CD4-positive, alpha-beta T cell (primary cell): ENCODE measurements at regions not wholly inside any gene's neighbourhood (a gene's known extent, or its start where the extent isn't known, plus 50 kb on each side); places are given as distances from the start of the nearest gene placed in this dataset.

Experiments used
- ATAC-seq: fragments of 200-7000 bp; cut with Tn5 transposase; one replicate; pipeline ENCODE4 v1.10.0; 2022; ENCODE audit warnings: mild to moderate bottlenecking; ENCODE audit not compliant: poor library complexity
- CTCF ChIA-PET: fragments of 350-600 bp; sonication (Branson Sonifier 250); formaldehyde crosslinking; loops from one replicate; lab custom pipeline; 2021; ENCODE audit warnings: antibody characterized with exemption, inconsistent platforms; lab: Charles Lee
- POLR2A ChIA-PET: fragments of 350-600 bp; sonication (Branson Sonifier 250); formaldehyde crosslinking; loops from one replicate; lab custom pipeline; 2021; ENCODE audit warnings: antibody characterized with exemption, inconsistent platforms; lab: Charles Lee
- DNase-seq, 14 experiments: peaks; one replicate each; pipeline ENCODE4 v3.0.0-alpha.2; 2013 to 2020; ENCODE audit warnings: mixed read lengths in 2 of 14
- H3K27ac ChIP-seq, 2 donors: one replicate each; pipeline versions ENCODE4 v1.5.1 to v1.7.0; 2013; ENCODE audit warnings: low read length in 2 of 2, low read depth in 1 of 2, mild to moderate bottlenecking in 1 of 2
- H3K27me3 ChIP-seq, 2 experiments: 1 replicate in 1 of 2; 2 replicates in 1 of 2; pipeline versions ENCODE4 v1.6.1 to v1.7.0; 2013; ENCODE audit warnings: low read length in 2 of 2, control low read depth in 1 of 2, mild to moderate bottlenecking in 1 of 2, moderate library complexity in 1 of 2; ENCODE audit not compliant: insufficient read depth in 2 of 2, control insufficient read depth in 1 of 2
- H3K36me3 ChIP-seq: one replicate; pipeline ENCODE4 v1.6.1; 2013; ENCODE audit warnings: low read length, control low read depth; ENCODE audit not compliant: insufficient read depth
- H3K4me1 ChIP-seq: one replicate; pipeline ENCODE4 v1.6.1; 2013; ENCODE audit warnings: low read length, control low read depth; ENCODE audit not compliant: insufficient read depth
- H3K4me3 ChIP-seq: one replicate; pipeline ENCODE4 v1.5.1; 2013; ENCODE audit warnings: mild to moderate bottlenecking, low read length, moderate library complexity
- H3K9me3 ChIP-seq, 2 experiments: 1 replicate in 1 of 2; 2 replicates in 1 of 2; pipeline versions ENCODE4 v1.6.1 to v1.7.0; 2013; ENCODE audit warnings: low read length in 2 of 2, mild to moderate bottlenecking in 2 of 2, control low read depth in 1 of 2, moderate library complexity in 1 of 2; ENCODE audit not compliant: control insufficient read depth in 1 of 2, insufficient read depth in 1 of 2
- H3K27ac Mint-ChIP-seq: one replicate; pipeline ENCODE4 v1.8.0; 2020; ENCODE audit warnings: mixed read lengths
- H3K27me3 Mint-ChIP-seq: one replicate; pipeline ENCODE4 v1.8.0; 2021; ENCODE audit warnings: mixed read lengths
- H3K36me3 Mint-ChIP-seq: one replicate; pipeline ENCODE4 v1.8.0; 2021; ENCODE audit warnings: low read depth, mixed read lengths
- H3K4me1 Mint-ChIP-seq: one replicate; pipeline ENCODE4 v1.8.0; 2021; ENCODE audit warnings: low read depth, mixed read lengths
- H3K4me3 Mint-ChIP-seq: one replicate; pipeline ENCODE4 v1.8.0; 2020; ENCODE audit warnings: mild to moderate bottlenecking, mixed read lengths
- H3K9me3 Mint-ChIP-seq: one replicate; pipeline ENCODE4 v1.8.0; 2020; ENCODE audit warnings: mixed read lengths
- CTCF ChIP-seq: fragments of 200-600 bp; IDR thresholded peaks from one replicate; pipeline ENCODE4 v1.8.0; 2022; ENCODE audit warnings: antibody characterized with exemption, mild to moderate bottlenecking
- intact Hi-C, 2 experiments: fragments of 100-400 bp; cut with DNase I in 1 of 2; cut with micrococcal nuclease in 1 of 2; formaldehyde crosslinking; loops; one replicate each; pipeline versions ENCODE4 v1.15.1 to v1.9.0; 2023 to 2025; cut with DNase I, micrococcal nuclease

DNA sequence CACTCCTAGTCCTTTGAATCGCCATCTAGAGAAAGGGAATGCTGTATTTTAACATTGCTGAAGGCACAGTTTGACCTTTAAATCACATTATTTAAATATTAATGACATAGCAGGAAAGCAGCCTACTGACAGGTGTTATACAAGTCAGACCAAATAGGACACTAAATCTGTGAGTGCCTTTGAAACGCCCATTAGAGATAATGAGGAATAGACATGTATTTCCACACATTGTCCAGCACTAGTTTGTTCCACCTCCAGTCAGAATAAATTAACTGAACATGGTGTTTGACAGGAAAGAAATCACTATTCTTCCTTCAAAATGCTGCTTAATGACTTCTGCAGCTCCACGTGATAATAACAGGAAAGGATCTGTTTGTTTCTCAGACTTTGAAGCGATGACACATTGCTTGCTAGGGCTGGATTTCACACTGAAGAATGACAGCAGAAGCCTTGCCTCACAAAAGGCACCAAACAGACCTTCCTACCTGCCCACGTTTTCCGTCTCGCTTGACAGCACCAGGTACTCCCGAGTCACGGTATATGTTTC lies 90.5 kb upstream of the DDX18 start:
- Mint-ChIP-seq H3K4me1 (no peaks in the 10 kb centered on the region), H3K27ac (no peak overlapping the region), H3K36me3 (no peaks in the 10 kb centered on the region), H3K4me3 (no peak overlapping the region), H3K9me3 (peaks cover 4% of the 10 kb centered on the region), H3K27me3 (peaks cover 6% of the 10 kb centered on the region)
- Histone ChIP-seq H3K4me1 (no peaks in the 10 kb centered on the region), H3K36me3 (no peaks in the 10 kb centered on the region), H3K27me3 (no peaks in the 10 kb centered on the region), H3K4me3 (no peak overlapping the region), H3K9me3 (no peaks in the 10 kb centered on the region), H3K27ac (no peak overlapping the region)
- intact Hi-C loops = no loop called here
- no peak for ATAC-seq
- DNase-seq = no peak
- no peak for TF ChIP-seq CTCF
- ChIA-PET POLR2A (no interaction called here), CTCF (no interaction called here)

GRCh38 chr2:117726747-117727146 lies 87.7 kb upstream of the DDX18 start:
- Mint-ChIP-seq H3K4me1 (no peaks in the 10 kb centered on the region), H3K27ac (no peak overlapping the region), H3K27me3 (peaks cover 9% of the 10 kb centered on the region), H3K9me3 (peaks cover 4% of the 10 kb centered on the region), H3K4me3 (no peak overlapping the region), H3K36me3 (no peaks in the 10 kb centered on the region)
- no peak overlapping the region for H3K4me3 ChIP-seq
- no peaks in the 10 kb centered on the region for H3K27me3 ChIP-seq
- no peaks in the 10 kb centered on the region for H3K36me3 ChIP-seq
- no peak for ATAC-seq
- DNase-seq = no peak
- POLR2A ChIA-PET = no interaction called here
- TF ChIP-seq CTCF = no peak
- CTCF ChIA-PET = no interaction called here
- peaks cover 5 to 6% of the 10 kb centered on the region in 2 experiments for H3K9me3 ChIP-seq
- intact Hi-C loops = no loop called here
- no peak overlapping the region for H3K27ac ChIP-seq
- no peaks in the 10 kb centered on the region for H3K4me1 ChIP-seq

DNA sequence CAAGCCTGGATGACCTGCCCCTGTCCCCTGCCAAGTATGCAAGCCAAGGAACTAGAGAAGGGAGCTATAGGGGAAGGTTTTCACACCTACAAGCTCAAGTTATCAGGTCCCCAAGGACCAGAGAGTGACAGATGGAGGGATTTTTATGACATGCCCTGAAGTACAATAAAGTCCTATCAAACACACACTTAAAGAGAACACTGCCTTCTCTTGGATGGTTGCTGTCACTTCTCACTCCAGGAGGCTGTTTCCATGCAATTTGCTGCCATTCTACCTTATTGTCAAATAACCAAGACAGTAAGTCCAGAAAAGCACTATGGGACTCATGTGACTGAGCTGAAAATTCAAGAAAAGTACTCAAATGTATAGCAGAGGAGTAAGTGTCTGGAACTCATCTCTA lies 76.6 kb upstream of the DDX18 start:
- ATAC-seq = no peak
- no peak overlapping the region for H3K4me3 ChIP-seq
- TF ChIP-seq CTCF = no peak
- Mint-ChIP-seq H3K27ac (no peak overlapping the region), H3K4me3 (no peak overlapping the region), H3K27me3 (peaks cover 15% of the 10 kb centered on the region), H3K4me1 (no peaks in the 10 kb centered on the region), H3K9me3 (no peaks in the 10 kb centered on the region), H3K36me3 (no peaks in the 10 kb centered on the region)
- intact Hi-C loops = no loop called here
- H3K4me1 ChIP-seq = no peaks in the 10 kb centered on the region
- no peak overlapping the region for H3K27ac ChIP-seq
- ChIA-PET CTCF (no interaction called here), POLR2A (no interaction called here)
- H3K9me3 ChIP-seq = no peaks in the 10 kb centered on the region
- no peak for DNase-seq
- no peaks in the 10 kb centered on the region for H3K36me3 ChIP-seq
- H3K27me3 ChIP-seq = no peaks in the 10 kb centered on the region
